ENCODE measurements at regions not wholly inside any gene's neighbourhood (a gene's known extent, or its start where the extent isn't known, plus 50 kb on each side); places are given as distances from the start of the nearest gene placed in this dataset.

- 90 to 94% (median 91%) methylated on average over 7 of the region's 7 CpGs for WGBS, 3 donors
- peaks cover 9% of the 10 kb centered on the region for H3K4me1 ChIP-seq
- DNase-seq (no peak), ATAC-seq (no peak)
- intact Hi-C loops (cut with DNase I), result no loop called here
- no peaks in the 10 kb centered on the region for H3K27me3 ChIP-seq (ENCODE audit: insufficient read depth in 3 of 3, low read length in 2 of 3)
- no peaks in the 10 kb centered on the region for H3K9me3 ChIP-seq
- no peak overlapping the region for H3K27ac ChIP-seq
- H3K36me3 ChIP-seq (ENCODE audit: insufficient read depth in 1 of 2, low read depth in 1 of 2), result no peaks in the 10 kb centered on the region
- TF ChIP-seq CTCF (IDR thresholded peaks at IDR 0.05), result no peak
- H3K4me3 ChIP-seq, result no peak overlapping the region
Observed at GRCh38 chr11:11709447-11710239, 87.8 kb upstream of the GALNT18 start.

- Histone ChIP-seq H3K4me1 (peaks cover 9% of the 10 kb centered on the region), H3K36me3 (ENCODE audit: insufficient read depth in 1 of 2, low read depth in 1 of 2) (no peaks in the 10 kb centered on the region), H3K9me3 (no peaks in the 10 kb centered on the region), H3K27ac (no peak overlapping the region), H3K27me3 (ENCODE audit: insufficient read depth in 3 of 3, low read length in 2 of 3) (no peaks in the 10 kb centered on the region), H3K4me3 (no peak overlapping the region)
- no peak for ATAC-seq
- 39 to 86% (median 77%) methylated on average over 1 of the region's 1 CpG for WGBS, 3 donors
- intact Hi-C loops (cut with DNase I), result no loop called here
- no peak for DNase-seq
- no peak for TF ChIP-seq CTCF (IDR thresholded peaks at IDR 0.05)
Observed at GRCh38 chr11:11708256-11708655, 86.5 kb upstream of the GALNT18 start.

- Histone ChIP-seq H3K27me3 (ENCODE audit: insufficient read depth in 3 of 3, low read length in 2 of 3) (no peaks in the 10 kb centered on the region), H3K4me1 (peaks cover 9% of the 10 kb centered on the region), H3K4me3 (peak overlapping the region; percentile 9), H3K27ac (peak overlapping the region; percentile 42), H3K36me3 (ENCODE audit: insufficient read depth in 1 of 2, low read depth in 1 of 2) (no peaks in the 10 kb centered on the region), H3K9me3 (no peaks in the 10 kb centered on the region)
- ATAC-seq (peak; percentile 78 to 92 (median 82)), DNase-seq (peak in 1 of 2 donors; percentile 59)
- WGBS, 3 donors, result 37 to 57% (median 46%) methylated on average over 4 of the region's 4 CpGs
- intact Hi-C loops (cut with DNase I), result no loop called here
- no peak for TF ChIP-seq CTCF (IDR thresholded peaks at IDR 0.05)
Observed at GRCh38 chr11:11706028-11706427, 84.2 kb upstream of the GALNT18 start.

GRCh38 chr11:11703885-11704284 is 82.1 kb upstream of the GALNT18 start:
- DNase-seq, result no peak
- ATAC-seq, result no peak
- WGBS, 3 donors, result 94 to 96% (median 96%) methylated on average over 1 of the region's 1 CpG

More at GRCh38 chr11:11703885-11704284, 82.1 kb upstream of the GALNT18 start:
- peaks cover 12% of the 10 kb centered on the region for H3K4me1 ChIP-seq
- TF ChIP-seq CTCF (IDR thresholded peaks at IDR 0.05), result no peak
- no peaks in the 10 kb centered on the region for H3K9me3 ChIP-seq
- H3K36me3 ChIP-seq (ENCODE audit: insufficient read depth in 1 of 2, low read depth in 1 of 2), result no peaks in the 10 kb centered on the region
- no peaks in the 10 kb centered on the region for H3K27me3 ChIP-seq (ENCODE audit: insufficient read depth in 3 of 3, low read length in 2 of 3)
- no peak overlapping the region for H3K4me3 ChIP-seq
- no peak overlapping the region for H3K27ac ChIP-seq
- intact Hi-C loops (cut with DNase I), result loop anchor here in 1 of 2 donors (5.0 kb wide), 2 partner anchors 83 to 338 kb away; no protein-coding TSS in a partner anchor
